ENCODE measurements at regions not wholly inside any gene's neighbourhood (a gene's known extent, or its start where the extent isn't known, plus 50 kb on each side); places are given as distances from the start of the nearest gene placed in this dataset.

DNA sequence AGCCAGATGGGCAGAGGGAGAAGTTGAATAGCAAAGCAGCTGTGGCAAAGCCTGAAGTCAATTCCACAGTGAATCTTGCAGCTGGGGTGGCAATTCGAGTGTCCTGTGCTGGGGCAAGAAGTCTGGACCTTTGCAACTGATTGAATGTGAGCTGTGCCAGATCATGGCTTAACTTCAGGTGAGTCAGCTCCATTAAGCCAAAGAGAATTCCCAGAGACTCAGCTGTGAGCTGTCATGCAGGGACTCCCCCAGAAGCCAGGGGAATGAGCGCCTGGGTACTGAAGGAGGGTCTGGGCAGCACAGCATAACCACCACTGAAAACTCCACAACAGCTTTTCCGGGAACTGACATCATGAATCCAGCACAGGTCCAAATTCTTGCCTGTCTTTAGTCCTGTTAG is 153.5 kb upstream of the TRPC7 start:
- Histone ChIP-seq H3K4me1 (no peaks in the 10 kb centered on the region), H3K9me3 (no peaks in the 10 kb centered on the region), H3K27me3 (no peaks in the 10 kb centered on the region), H3K27ac (no peak overlapping the region), H3K36me3 (no peaks in the 10 kb centered on the region), H3K4me3 (no peak overlapping the region)
- TF ChIP-seq, protein P1, sequence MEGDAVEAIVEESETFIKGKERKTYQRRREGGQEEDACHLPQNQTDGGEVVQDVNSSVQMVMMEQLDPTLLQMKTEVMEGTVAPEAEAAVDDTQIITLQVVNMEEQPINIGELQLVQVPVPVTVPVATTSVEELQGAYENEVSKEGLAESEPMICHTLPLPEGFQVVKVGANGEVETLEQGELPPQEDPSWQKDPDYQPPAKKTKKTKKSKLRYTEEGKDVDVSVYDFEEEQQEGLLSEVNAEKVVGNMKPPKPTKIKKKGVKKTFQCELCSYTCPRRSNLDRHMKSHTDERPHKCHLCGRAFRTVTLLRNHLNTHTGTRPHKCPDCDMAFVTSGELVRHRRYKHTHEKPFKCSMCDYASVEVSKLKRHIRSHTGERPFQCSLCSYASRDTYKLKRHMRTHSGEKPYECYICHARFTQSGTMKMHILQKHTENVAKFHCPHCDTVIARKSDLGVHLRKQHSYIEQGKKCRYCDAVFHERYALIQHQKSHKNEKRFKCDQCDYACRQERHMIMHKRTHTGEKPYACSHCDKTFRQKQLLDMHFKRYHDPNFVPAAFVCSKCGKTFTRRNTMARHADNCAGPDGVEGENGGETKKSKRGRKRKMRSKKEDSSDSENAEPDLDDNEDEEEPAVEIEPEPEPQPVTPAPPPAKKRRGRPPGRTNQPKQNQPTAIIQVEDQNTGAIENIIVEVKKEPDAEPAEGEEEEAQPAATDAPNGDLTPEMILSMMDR (IDR thresholded peaks at IDR 0.05) = no peak
- intact Hi-C loops (cut with DNase I) = no loop called here
- DNase-seq (ENCODE audit: low spot score in 2 of 2) = no peak

DNA sequence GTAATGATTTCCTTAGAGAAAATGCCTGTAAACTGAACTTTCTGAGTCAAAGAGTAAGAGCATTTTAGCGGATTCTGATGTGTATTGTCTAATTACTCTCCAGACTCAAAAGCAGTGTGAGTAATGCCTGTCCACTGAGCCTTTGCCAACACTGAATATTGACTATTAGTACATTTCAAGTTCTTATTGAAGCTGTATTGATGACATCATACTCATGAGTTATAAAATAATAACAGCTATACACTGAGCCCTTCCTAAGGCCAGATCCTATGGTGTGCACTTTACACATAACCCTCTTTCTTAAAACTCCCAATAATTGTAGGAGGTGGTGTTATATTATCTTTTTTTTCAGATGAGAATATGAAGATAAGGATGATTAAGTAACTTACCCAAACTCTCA is 152.8 kb upstream of the TRPC7 start:
- DNase-seq (ENCODE audit: low spot score in 2 of 2) = no peak
- H3K36me3 ChIP-seq = no peaks in the 10 kb centered on the region
- H3K27ac ChIP-seq = no peak overlapping the region
- intact Hi-C loops (cut with DNase I) = no loop called here
- no peaks in the 10 kb centered on the region for H3K4me1 ChIP-seq
- H3K4me3 ChIP-seq = no peak overlapping the region
- no peaks in the 10 kb centered on the region for H3K9me3 ChIP-seq
- no peaks in the 10 kb centered on the region for H3K27me3 ChIP-seq
- TF ChIP-seq, protein P1 (IDR thresholded peaks at IDR 0.05) = no peak

DNA sequence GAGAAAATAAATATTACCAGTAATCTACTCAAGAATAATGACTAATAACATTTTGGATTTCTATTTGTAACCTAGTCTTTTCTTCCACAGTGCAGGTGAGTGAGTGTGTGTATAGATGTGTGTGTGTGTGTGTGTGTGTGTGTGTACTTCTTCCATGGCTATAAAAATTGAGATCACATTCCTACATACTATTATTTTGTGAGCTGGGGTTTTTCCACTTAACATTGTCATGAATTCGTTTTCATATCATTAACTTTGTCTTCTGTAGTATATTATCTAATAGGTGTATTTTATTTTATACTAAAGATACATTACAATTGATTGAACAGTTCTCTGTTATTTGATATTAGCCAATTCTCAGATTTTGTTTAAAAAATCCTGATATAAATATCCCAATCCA is 152.4 kb upstream of the TRPC7 start:
- Histone ChIP-seq H3K36me3 (no peaks in the 10 kb centered on the region), H3K27me3 (no peaks in the 10 kb centered on the region), H3K4me1 (no peaks in the 10 kb centered on the region), H3K9me3 (no peaks in the 10 kb centered on the region), H3K27ac (no peak overlapping the region), H3K4me3 (no peak overlapping the region)
- TF ChIP-seq, protein P1 (IDR thresholded peaks at IDR 0.05) = no peak
- DNase-seq (ENCODE audit: low spot score in 2 of 2) = no peak
- intact Hi-C loops (cut with DNase I) = no loop called here

DNA sequence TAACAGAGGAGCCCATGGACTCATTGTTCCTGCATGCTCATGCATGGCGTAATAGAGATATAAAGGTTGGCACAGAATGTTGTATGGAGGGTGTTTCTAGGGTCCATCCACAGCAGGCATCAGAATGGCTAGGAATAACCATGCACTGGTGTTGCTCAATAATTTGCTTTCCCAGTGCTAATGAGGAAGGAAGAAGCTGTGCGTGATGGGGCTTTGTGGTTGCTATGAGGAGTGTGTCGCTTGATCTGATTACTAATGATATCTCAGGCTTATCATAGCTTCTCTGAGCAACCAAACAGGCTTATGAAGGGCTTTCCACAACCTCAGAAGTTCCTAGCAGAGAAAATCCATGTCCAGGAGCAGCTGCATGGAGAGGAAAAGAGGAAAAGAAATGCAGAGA is 151.3 kb upstream of the TRPC7 start:
- Histone ChIP-seq H3K4me1 (no peaks in the 10 kb centered on the region), H3K36me3 (no peaks in the 10 kb centered on the region), H3K27me3 (no peaks in the 10 kb centered on the region), H3K4me3 (no peak overlapping the region), H3K27ac (no peak overlapping the region), H3K9me3 (no peaks in the 10 kb centered on the region)
- intact Hi-C loops (cut with DNase I) = no loop called here
- TF ChIP-seq, protein P1 (IDR thresholded peaks at IDR 0.05) = no peak
- DNase-seq (ENCODE audit: low spot score in 2 of 2) = no peak

DNA sequence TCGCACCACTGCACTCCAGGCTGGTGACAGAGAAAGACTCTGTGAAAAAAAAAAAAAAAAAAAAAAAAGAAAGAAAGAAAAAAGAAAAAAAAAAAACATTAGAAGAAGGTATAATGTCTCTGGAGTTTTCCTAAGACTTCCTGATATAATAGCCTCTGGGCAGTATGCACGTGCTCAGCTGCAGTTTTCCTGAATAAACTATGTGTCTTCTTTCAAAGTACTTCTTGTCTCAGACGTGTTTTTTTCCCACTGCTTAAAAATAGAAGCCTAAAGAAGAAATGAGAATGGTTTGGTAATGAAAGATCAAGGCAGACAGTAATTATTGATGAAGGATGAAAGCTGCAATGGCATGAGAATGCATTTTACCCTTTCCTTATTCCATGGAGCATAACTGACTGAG is 148.1 kb upstream of the TRPC7 start:
- no peaks in the 10 kb centered on the region for H3K36me3 ChIP-seq

DNA sequence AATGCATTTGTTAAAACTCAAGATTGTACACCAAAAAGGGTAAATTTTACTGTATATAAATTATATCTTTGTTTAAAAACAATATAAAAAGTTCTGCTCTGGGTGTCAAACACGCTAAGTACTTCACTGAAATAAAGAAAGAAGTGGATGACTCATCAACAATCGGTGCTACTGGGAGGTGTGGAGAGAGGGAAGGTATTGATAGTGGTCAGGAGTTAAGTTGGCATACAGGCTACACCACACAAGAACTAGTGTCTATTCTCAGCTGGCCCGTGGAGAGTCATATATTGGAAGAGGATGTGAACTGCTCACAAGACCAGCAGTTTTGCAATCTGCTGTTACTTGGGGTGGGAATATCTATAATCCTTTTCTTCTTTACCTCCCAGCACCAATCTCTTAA is 145.7 kb upstream of the TRPC7 start:
- no peaks in the 10 kb centered on the region for H3K9me3 ChIP-seq
- H3K27ac ChIP-seq = no peak overlapping the region
- H3K4me3 ChIP-seq = no peak overlapping the region
- TF ChIP-seq, protein P1 (IDR thresholded peaks at IDR 0.05) = no peak
- H3K36me3 ChIP-seq = no peaks in the 10 kb centered on the region
- no peaks in the 10 kb centered on the region for H3K4me1 ChIP-seq
- intact Hi-C loops (cut with DNase I) = no loop called here
- no peaks in the 10 kb centered on the region for H3K27me3 ChIP-seq
- no peak for DNase-seq (ENCODE audit: low spot score in 2 of 2)

More for the DNA sequence above, 148.1 kb upstream of the TRPC7 start:
- H3K4me3 ChIP-seq = no peak overlapping the region
- H3K4me1 ChIP-seq = no peaks in the 10 kb centered on the region
- H3K27ac ChIP-seq = no peak overlapping the region
- H3K27me3 ChIP-seq = no peaks in the 10 kb centered on the region
- no peaks in the 10 kb centered on the region for H3K9me3 ChIP-seq
- DNase-seq (ENCODE audit: low spot score in 2 of 2) = no peak
- TF ChIP-seq, protein P1 (IDR thresholded peaks at IDR 0.05) = no peak
- intact Hi-C loops (cut with DNase I) = no loop called here

Measured in ascending aorta (tissue), 2 donors.